Fibroblast of lung (primary cell): ENCODE measurements at regions not wholly inside any gene's neighbourhood (a gene's known extent, or its start where the extent isn't known, plus 50 kb on each side); places are given as distances from the start of the nearest gene placed in this dataset.

Source experiments
- DNase-seq, 2 donors: peaks; one replicate each; pipeline versions ENCODE4 v3.0.0 to v3.0.0-alpha.2; 2010; ENCODE audit warnings: low read depth in 2 of 2
- H2AFZ ChIP-seq: 2 replicates; pipeline ENCODE4 v1.5.1; 2012; ENCODE audit warnings: low read length, control low read depth, inconsistent platforms
- H3K27ac ChIP-seq: 2 replicates; pipeline ENCODE4 v1.5.1; 2011; ENCODE audit warnings: low read length, control low read depth; ENCODE audit not compliant: insufficient read depth
- H3K27me3 ChIP-seq: 2 replicates; pipeline ENCODE4 v1.5.1; 2011; ENCODE audit warnings: mild to moderate bottlenecking, low read length; ENCODE audit not compliant: control insufficient read depth, insufficient read depth
- H3K36me3 ChIP-seq: 2 replicates; pipeline ENCODE4 v1.5.1; 2011; ENCODE audit warnings: low read length; ENCODE audit not compliant: control insufficient read depth, insufficient read depth
- H3K4me1 ChIP-seq: 2 replicates; pipeline ENCODE4 v1.5.1; 2011; ENCODE audit warnings: low read length; ENCODE audit not compliant: control insufficient read depth, insufficient read depth; ENCODE audit errors: extremely low read depth
- H3K4me2 ChIP-seq: 2 replicates; pipeline ENCODE4 v1.5.1; 2011; ENCODE audit warnings: low read length, control low read depth; ENCODE audit not compliant: insufficient read depth; ENCODE audit errors: extremely low read depth
- H3K4me3 ChIP-seq, 4 experiments: fragments of 200-600 bp in 1 of 4; sonication (generic) in 1 of 4; replicated peaks in 1 of 4; 2 replicates each; pipeline ENCODE4 v1.5.1; 2011 to 2016; ENCODE audit warnings: low read length in 4 of 4, low read depth in 3 of 4, mild to moderate bottlenecking in 3 of 4, control low read depth in 2 of 4, inconsistent platforms in 1 of 4, mixed read lengths in 1 of 4; ENCODE audit not compliant: insufficient read depth in 1 of 4; ENCODE audit errors: control extremely low read depth in 1 of 4
- H3K79me2 ChIP-seq: 2 replicates; pipeline ENCODE4 v1.5.1; 2012; ENCODE audit warnings: mild to moderate bottlenecking, low read length, inconsistent platforms; ENCODE audit not compliant: control insufficient read depth, insufficient read depth
- H3K9ac ChIP-seq: 2 replicates; pipeline ENCODE4 v1.5.1; 2011; ENCODE audit warnings: mild to moderate bottlenecking, low read length, control low read depth; ENCODE audit not compliant: insufficient read depth
- H3K9me3 ChIP-seq: 2 replicates; pipeline ENCODE4 v1.5.1; 2012; ENCODE audit warnings: low read depth, low read length; ENCODE audit not compliant: control insufficient read depth, insufficient read depth
- H4K20me1 ChIP-seq: 2 replicates; pipeline ENCODE4 v1.5.1; 2011; ENCODE audit warnings: low read length; ENCODE audit not compliant: control insufficient read depth, insufficient read depth; ENCODE audit errors: extremely low read depth
- EZH2 ChIP-seq: IDR thresholded peaks from 2 replicates; pipeline ENCODE4 v1.5.1; 2012; ENCODE audit warnings: low read length, control low read depth, mild to moderate bottlenecking; ENCODE audit errors: missing control alignments
- TF ChIP-seq, protein P1 (sequence below), 2 donors: IDR thresholded peaks in 1 of 2; conservative IDR thresholded peaks in 1 of 2; 1 replicate in 1 of 2; 2 replicates in 1 of 2; pipeline ENCODE4 v1.5.1; 2011 to 2012; ENCODE audit warnings: low read length in 2 of 2, control low read depth in 1 of 2, inconsistent platforms in 1 of 2, low read depth in 1 of 2, mild to moderate bottlenecking in 1 of 2

DNA sequence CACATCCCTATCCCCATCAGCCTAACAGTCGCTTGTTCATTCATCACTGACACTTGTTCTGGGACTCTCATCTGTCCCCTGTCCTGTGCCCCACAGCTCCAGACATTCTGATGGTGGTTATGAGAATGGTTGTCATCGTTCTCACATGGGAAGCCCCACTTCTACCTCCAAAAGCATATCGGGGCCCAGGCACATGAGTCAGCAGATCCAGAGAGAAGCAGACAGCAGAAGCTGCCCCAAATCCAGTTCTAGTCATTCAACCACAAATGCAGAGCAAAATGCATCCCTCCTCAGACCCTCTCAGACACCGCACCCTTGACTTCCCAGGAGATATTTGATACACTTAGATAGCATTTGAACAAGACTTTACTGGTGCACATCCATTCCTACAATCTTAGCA, 106.0 kb downstream of the FOXF2 start:
- no peak overlapping the region for H2AFZ ChIP-seq
- H3K4me1 ChIP-seq = no peaks in the 10 kb centered on the region
- no peaks in the 10 kb centered on the region for H4K20me1 ChIP-seq
- H3K27me3 ChIP-seq = no peaks in the 10 kb centered on the region
- no peak overlapping the region for H3K9ac ChIP-seq
- no peak for TF ChIP-seq EZH2
- TF ChIP-seq, protein P1, sequence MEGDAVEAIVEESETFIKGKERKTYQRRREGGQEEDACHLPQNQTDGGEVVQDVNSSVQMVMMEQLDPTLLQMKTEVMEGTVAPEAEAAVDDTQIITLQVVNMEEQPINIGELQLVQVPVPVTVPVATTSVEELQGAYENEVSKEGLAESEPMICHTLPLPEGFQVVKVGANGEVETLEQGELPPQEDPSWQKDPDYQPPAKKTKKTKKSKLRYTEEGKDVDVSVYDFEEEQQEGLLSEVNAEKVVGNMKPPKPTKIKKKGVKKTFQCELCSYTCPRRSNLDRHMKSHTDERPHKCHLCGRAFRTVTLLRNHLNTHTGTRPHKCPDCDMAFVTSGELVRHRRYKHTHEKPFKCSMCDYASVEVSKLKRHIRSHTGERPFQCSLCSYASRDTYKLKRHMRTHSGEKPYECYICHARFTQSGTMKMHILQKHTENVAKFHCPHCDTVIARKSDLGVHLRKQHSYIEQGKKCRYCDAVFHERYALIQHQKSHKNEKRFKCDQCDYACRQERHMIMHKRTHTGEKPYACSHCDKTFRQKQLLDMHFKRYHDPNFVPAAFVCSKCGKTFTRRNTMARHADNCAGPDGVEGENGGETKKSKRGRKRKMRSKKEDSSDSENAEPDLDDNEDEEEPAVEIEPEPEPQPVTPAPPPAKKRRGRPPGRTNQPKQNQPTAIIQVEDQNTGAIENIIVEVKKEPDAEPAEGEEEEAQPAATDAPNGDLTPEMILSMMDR (conservative IDR thresholded peaks at IDR 0.05 in 1 of 2, IDR thresholded peaks at IDR 0.05 in 1 of 2; ENCODE audit: low read depth in 1 of 2, low read length in 2 of 2) = no peak
- no peaks in the 10 kb centered on the region for H3K36me3 ChIP-seq
- no peak for DNase-seq
- no peak overlapping the region for H3K4me3 ChIP-seq
- no peak overlapping the region for H3K27ac ChIP-seq
- H3K4me2 ChIP-seq = no peak overlapping the region
- H3K9me3 ChIP-seq = no peaks in the 10 kb centered on the region
- H3K79me2 ChIP-seq = no peaks in the 10 kb centered on the region

DNA sequence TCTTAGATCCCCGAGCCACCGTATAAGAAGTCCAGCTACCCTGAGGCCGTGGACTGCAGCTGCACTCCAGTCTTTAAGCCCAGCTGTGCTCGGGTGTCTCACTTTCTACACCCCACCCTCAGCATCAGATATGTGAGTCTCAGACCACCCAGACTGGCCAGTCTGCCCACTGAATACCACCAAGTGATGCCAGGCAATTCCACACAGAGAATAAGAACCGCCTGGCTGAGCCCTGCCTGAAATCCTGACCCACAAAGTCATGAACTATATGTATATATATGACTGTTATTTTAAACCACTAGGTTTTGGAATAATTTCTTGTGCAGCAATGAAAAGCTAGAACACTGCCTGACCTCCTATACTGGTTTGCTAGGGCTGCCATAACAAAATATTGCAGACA, 106.7 kb downstream of the FOXF2 start:
- DNase-seq = no peak
- no peak overlapping the region for H3K9ac ChIP-seq
- TF ChIP-seq EZH2 = no peak
- TF ChIP-seq, protein P1 (conservative IDR thresholded peaks at IDR 0.05 in 1 of 2, IDR thresholded peaks at IDR 0.05 in 1 of 2; ENCODE audit: low read depth in 1 of 2, low read length in 2 of 2) = no peak
- H3K36me3 ChIP-seq = no peaks in the 10 kb centered on the region
- no peak overlapping the region for H3K4me2 ChIP-seq
- H4K20me1 ChIP-seq = no peaks in the 10 kb centered on the region
- no peaks in the 10 kb centered on the region for H3K9me3 ChIP-seq
- H3K4me1 ChIP-seq = no peaks in the 10 kb centered on the region
- H3K4me3 ChIP-seq = no peak overlapping the region
- H3K27ac ChIP-seq = no peak overlapping the region
- H3K79me2 ChIP-seq = no peaks in the 10 kb centered on the region
- no peak overlapping the region for H2AFZ ChIP-seq
- no peaks in the 10 kb centered on the region for H3K27me3 ChIP-seq

DNA sequence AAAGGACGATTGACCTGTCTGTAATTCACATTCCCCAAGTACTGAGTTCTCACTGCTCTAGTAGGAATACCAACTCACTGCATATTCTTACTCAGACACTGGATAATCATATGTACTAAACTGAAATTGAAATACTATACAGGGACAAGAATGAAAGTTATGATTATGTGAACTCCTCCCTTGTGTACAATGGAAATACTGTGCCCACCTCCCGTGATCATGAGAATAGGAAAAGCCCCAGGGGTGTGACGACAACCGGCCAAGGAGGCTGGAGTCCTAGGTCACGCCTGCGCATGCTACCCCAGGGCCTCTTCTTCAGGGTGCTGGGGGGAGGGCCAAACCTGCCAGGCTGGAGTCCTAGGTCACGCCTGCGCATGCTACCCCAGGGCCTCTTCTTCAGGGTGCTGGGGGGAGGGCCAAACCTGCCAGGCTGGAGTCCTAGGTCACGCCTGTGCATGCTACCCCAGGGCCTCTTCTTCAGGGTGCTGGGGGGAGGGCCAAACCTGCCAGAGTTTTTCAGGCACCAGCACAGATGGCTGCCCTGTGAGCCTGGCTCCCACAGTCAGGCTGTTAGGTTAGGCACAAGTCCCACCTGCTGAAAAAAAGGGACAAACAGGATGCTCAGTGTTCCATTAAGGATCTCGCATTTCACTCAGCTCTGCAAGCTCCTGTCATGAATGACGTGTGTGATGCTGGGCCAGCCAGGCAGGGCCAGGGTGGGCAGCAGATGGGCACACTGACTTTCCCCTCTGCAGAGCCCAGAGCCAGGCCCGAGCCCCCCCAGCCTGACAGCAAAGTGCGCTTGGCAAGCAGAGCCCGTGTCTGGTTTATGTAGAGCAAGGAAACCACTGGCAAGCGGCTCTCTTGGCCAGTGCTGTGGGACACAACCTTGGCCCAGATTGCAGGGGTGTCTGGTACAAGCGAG, 107.7 kb downstream of the FOXF2 start:
- no peaks in the 10 kb centered on the region for H3K9me3 ChIP-seq
- no peak overlapping the region for H2AFZ ChIP-seq
- DNase-seq = no peak
- no peaks in the 10 kb centered on the region for H3K27me3 ChIP-seq
- H3K27ac ChIP-seq = no peak overlapping the region
- no peak overlapping the region for H3K4me3 ChIP-seq
- TF ChIP-seq, protein P1 (conservative IDR thresholded peaks at IDR 0.05 in 1 of 2, IDR thresholded peaks at IDR 0.05 in 1 of 2; ENCODE audit: low read depth in 1 of 2, low read length in 2 of 2) = no peak
- no peak for TF ChIP-seq EZH2
- H3K4me1 ChIP-seq = no peaks in the 10 kb centered on the region
- no peaks in the 10 kb centered on the region for H4K20me1 ChIP-seq
- no peaks in the 10 kb centered on the region for H3K36me3 ChIP-seq
- no peaks in the 10 kb centered on the region for H3K79me2 ChIP-seq
- H3K4me2 ChIP-seq = no peak overlapping the region
- no peak overlapping the region for H3K9ac ChIP-seq
